ACHN (cell line): ENCODE measurements at regions not wholly inside any gene's neighbourhood (a gene's known extent, or its start where the extent isn't known, plus 50 kb on each side); places are given as distances from the start of the nearest gene placed in this dataset.

Experiments
- DNase-seq: peaks from one replicate; pipeline ENCODE4 v3.0.0-alpha.2; 2015
- in situ Hi-C: cut with HindIII; loops from 2 replicates; pipeline ENCODE4 v1.10.0; 2017; ENCODE audit warnings: low sequenced_read_pairs, low pct_ligation_motif_present, low pct_unique_long_range_greater_than_20kb

DNA sequence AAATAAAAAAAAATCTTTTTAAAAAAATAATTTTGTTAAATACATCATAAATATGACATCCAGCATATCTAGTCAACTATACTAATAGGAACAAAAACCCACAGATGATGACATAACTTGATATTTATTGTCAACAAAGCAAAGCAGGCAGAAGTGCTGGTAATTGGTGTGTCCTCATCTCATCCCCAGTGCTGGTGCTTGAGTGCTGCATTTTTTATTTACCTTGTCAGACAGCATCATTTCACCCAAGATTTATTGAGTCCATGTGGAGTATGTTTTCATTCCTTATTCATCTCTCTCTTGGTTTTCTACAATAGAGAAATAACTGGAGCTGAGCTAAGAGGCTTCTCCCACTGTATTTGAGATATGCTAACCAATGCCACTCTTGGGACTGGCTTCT is 191.6 kb upstream of the SLC14A2 start:
- no peak for DNase-seq
- in situ Hi-C loops, result no loop called here

DNA sequence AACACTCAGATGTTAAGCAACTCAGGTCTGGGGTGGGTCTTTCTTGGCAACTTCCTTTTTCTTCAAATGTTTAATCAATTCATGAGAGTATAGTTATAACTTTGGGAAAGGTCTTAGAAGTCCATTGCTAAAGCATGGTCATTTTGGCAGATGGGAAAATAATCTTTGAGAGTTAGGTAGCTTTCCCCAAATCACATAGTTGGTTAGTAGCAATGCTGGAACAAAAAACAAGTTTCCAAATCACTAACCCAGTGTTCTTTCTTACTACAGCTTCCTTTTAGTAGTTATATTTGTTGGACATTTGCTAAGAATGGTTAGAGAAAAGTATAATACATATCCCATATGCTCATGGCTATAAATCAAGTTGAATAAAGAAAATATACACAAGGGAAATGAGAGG is 185.2 kb upstream of the SLC14A2 start:
- in situ Hi-C loops, result no loop called here
- DNase-seq, result no peak

- in situ Hi-C loops, result no loop called here
- no peak for DNase-seq
Measured at GRCh38 chr18:45435810-45436209, 179.5 kb upstream of the SLC14A2 start.

DNA sequence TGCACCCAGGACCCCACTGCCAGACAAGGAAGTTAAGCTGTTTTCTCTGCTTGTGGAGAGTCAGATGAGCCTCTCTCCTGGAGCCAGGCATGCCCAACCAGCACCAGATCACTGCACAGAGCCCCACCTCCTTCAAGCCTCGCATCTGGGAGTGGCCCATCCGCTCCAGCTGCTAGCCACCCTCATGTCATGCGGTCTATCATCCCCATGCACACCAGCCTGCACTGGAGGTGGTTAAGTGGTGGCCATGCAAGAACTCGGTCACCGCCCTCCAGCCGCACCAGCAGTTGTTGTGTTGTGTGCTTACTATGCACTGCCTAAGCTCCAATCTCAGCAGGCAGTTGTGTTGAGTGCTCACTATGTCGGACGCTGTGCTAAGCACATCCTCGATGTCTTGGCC is 177.9 kb upstream of the SLC14A2 start:
- in situ Hi-C loops, result no loop called here
- DNase-seq, result no peak

GRCh38 chr18:45439851-45440645 is 175.2 kb upstream of the SLC14A2 start:
- in situ Hi-C loops, result no loop called here

GRCh38 chr18:45441110-45441847 is 174.0 kb upstream of the SLC14A2 start:
- peak; percentile 1 for DNase-seq
- in situ Hi-C loops, result no loop called here

More at GRCh38 chr18:45439851-45440645, 175.2 kb upstream of the SLC14A2 start:
- no peak for DNase-seq

DNA sequence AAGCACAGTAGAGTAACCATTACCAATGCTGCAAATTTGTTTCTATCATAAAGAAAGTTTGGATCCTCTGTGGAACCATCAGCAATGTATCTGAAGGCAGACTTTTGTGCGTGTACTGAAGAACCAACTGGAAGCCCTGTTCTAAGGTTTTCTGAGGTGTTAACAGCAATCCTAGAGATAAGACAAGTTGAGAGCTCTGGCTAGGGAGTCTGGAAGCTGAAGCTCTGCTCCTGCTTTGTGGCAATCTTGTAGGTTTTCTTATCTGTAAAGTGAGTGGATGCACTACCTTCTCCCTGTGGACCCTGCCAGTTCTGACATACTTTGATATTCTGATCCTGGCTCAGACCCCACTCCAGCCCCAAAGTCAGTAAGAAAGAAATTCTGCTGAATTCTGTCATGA is 171.2 kb upstream of the SLC14A2 start:
- in situ Hi-C loops, result no loop called here
- DNase-seq, result no peak

DNA sequence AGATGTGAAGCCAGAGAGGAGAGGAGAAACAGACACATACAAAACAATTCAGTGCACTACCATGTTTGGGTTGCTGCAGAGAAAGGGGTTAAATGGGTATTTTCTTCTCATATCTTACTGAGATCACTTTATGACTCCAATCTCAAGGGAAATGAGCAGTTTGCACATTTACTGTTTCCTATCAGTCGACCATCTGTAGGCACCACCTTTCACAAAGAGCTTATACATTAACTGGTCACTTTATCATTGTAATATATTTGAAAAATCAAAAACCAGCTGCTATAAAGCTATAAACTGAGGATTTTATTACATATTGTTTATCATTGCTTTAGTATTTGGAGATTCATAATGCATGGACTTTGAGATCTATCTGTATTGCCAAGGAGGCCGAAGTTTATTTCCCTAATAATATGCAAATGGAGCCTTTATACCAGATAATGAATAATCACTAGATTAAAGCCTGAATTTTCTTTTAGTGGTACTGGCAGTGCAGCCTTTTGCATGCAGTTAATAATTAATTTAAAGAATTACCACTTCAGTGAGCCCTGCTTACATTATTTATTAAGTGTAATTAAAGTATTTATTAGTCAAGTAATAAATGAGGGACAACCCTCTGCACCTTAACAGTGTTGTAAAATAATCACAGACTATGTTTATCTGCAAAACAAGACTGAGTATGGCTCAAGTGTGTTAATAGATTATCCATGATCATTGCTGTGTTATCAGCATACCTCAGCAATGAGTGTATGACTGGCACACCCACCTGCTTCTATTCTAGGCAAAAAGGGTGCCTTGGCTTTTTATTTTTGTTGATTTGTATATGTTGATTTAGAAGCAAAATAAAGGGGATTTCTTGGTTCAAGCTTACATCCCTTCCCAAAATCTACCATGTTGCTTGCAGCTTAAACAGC is 167.7 kb upstream of the SLC14A2 start:
- peak; percentile 9 for DNase-seq
- in situ Hi-C loops, result no loop called here

- in situ Hi-C loops, result no loop called here
- no peak for DNase-seq
Measured at GRCh38 chr18:45448871-45449270, 166.4 kb upstream of the SLC14A2 start.

GRCh38 chr18:45449418-45450227 is 165.7 kb upstream of the SLC14A2 start:
- DNase-seq, result no peak
- in situ Hi-C loops, result no loop called here

DNA sequence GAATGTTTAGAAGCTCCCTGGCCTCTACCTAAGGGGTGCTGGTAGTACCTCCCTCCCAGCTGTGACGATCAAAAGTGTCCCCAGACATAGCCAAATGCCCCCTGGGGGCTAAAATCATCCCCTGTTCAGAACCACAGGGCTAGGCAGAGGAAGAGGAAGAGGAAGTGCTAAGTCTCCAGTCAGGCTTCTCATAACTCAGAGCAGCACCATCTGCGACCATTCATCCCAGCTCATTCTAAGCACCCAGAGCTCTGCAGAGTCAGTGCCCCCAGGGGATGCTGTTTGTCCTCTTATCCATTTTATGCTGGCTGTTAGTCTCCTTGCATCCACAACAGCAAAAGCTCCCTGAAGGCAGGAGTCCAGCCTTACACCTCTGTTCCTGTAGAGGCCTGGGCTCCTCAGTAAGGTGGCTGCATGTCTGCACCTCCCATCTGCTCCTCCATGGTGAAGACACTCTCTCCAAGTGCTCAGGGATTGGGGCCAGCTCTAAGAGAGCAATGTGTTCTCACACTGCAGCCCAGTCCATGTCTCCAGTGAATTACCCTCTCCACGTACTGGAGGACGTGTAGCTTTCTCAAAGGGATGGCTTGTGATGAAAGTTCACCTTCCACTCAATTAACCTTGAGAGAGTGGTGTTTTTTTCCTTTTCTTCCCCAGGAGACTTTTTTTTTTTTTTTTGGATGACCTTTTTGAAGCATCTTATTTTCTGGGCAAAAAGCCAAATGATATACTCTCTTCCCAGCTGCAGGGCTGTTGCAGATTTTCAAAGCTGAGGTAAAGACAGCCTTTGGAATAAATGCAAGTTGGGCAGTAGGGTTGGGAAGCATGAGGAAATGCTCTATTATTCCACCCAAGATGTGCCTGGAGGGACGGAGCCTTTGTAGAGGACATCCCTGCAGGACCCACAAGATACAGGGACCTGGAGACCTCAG is 158.9 kb upstream of the SLC14A2 start:
- in situ Hi-C loops, result no loop called here
- DNase-seq, result no peak

GRCh38 chr18:45458033-45458432 is 157.2 kb upstream of the SLC14A2 start:
- in situ Hi-C loops, result no loop called here
- DNase-seq, result no peak

- no peak for DNase-seq
- in situ Hi-C loops, result no loop called here
Measured at GRCh38 chr18:45462179-45462578, 153.1 kb upstream of the SLC14A2 start.

DNA sequence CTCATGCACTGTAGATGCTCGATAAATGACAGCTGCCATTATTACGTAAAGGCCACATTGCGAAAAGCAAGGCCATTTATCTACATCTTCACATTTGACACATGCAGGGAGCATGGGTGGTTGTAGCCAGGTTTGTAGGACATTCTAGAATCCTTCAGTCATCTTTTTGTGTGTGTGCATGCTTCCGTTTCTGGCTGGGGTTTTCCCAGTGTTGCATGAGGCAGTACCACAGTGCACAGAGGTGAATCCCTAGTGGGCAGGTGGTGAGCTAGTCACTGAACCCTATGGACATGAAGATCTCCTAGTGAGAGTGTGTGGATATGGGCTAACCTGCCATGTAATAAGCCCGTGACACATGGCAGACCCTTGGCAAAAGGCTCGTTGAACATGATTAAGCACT is 151.8 kb upstream of the SLC14A2 start:
- in situ Hi-C loops, result no loop called here
- no peak for DNase-seq

GRCh38 chr18:45464619-45465018 is 150.7 kb upstream of the SLC14A2 start:
- in situ Hi-C loops, result no loop called here
- DNase-seq, result no peak

DNA sequence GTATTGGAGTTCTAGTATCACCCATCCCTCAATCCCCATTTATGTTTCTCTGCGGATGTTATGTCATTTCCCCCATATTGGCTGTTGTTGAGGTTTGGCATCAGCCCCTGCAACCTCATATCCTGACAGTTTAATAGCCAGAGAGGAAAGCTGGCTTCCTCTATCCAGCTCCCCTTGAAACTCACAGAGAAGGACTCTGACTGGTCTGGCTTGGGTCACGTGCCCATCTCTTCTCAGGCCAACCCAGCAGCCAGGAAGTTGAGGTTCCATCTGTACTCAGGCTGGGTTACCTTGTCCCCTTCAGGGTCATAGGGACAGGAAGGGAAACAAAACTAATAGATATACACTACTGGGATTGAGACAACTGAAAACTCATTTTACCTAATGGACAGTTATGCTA is 148.0 kb upstream of the SLC14A2 start:
- in situ Hi-C loops, result no loop called here
- DNase-seq, result no peak

DNA sequence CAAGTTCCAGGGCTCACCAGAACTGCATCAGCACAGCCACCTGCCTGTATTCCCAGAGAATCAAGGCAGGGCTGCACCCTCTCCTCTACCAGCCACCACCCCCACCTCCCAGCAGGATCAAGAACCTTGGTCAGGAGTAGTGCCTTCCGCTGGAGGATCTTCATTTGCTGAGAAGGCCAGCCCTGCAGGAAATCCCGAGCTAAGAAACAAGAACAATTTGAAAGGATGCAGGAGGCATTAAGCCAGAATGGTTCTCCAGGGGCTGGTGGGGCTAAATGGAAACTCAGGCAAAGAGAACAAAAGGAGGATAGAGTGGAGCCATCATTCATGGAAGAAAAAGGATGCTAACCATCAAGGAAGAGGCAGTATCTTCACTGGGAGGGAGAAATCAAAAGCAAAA is 147.3 kb upstream of the SLC14A2 start:
- DNase-seq, result no peak
- in situ Hi-C loops, result no loop called here
